ENCODE measurements at regions not wholly inside any gene's neighbourhood (a gene's known extent, or its start where the extent isn't known, plus 50 kb on each side); places are given as distances from the start of the nearest gene placed in this dataset.

GRCh38 chr5:175162036-175162435, 281.9 kb downstream of the DRD1 start:
- ChIA-PET CTCF (no interaction called here), POLR2A (no interaction called here)
- Histone ChIP-seq H3K27me3 (replicated peaks in 2 of 5; ENCODE audit: control insufficient read depth in 4 of 5, insufficient read depth in 5 of 5, low read length in 4 of 5) (peaks cover 0 to 2% (median 0%) of the 10 kb centered on the region in 5 experiments), H3K27ac (ENCODE audit: insufficient read depth in 1 of 2, low read depth in 1 of 2, low read length in 2 of 2, poor library complexity in 1 of 2, severe bottlenecking in 2 of 2) (no peak overlapping the region), H3K4me1 (ENCODE audit: control extremely low read depth in 1 of 4, control insufficient read depth in 4 of 4, insufficient read depth in 4 of 4, low read length in 3 of 4) (no peaks in the 10 kb centered on the region), H3K9me3 (ENCODE audit: control extremely low read depth in 1 of 5, control insufficient read depth in 4 of 5, insufficient read depth in 2 of 5, low read depth in 1 of 5, low read length in 4 of 5) (no peaks in the 10 kb centered on the region), H3K4me3 (ENCODE audit: control insufficient read depth in 1 of 7, extremely low read depth in 1 of 7, insufficient read depth in 4 of 7, low read depth in 2 of 7, low read length in 6 of 7) (no peak overlapping the region), H3K36me3 (ENCODE audit: control insufficient read depth in 4 of 4, insufficient read depth in 4 of 4, low read length in 3 of 4) (no peaks in the 10 kb centered on the region)
- 99% methylated on average over 5 of the region's 6 CpGs for WGBS (ENCODE audit: insufficient coverage)
- no peak for DNase-seq

- H3K27me3 ChIP-seq (replicated peaks in 2 of 5; ENCODE audit: control insufficient read depth in 4 of 5, insufficient read depth in 5 of 5, low read length in 4 of 5), result peaks cover 0 to 2% (median 0%) of the 10 kb centered on the region in 5 experiments
- 75% methylated on average over 1 of the region's 3 CpGs for WGBS (ENCODE audit: insufficient coverage)
- CTCF ChIA-PET, result no interaction called here
- H3K4me3 ChIP-seq (ENCODE audit: control insufficient read depth in 1 of 7, extremely low read depth in 1 of 7, insufficient read depth in 4 of 7, low read depth in 2 of 7, low read length in 6 of 7), result no peak overlapping the region
- no peaks in the 10 kb centered on the region for H3K9me3 ChIP-seq (ENCODE audit: control extremely low read depth in 1 of 5, control insufficient read depth in 4 of 5, insufficient read depth in 2 of 5, low read depth in 1 of 5, low read length in 4 of 5)
- H3K36me3 ChIP-seq (ENCODE audit: control insufficient read depth in 4 of 4, insufficient read depth in 4 of 4, low read length in 3 of 4), result no peaks in the 10 kb centered on the region
- DNase-seq, result no peak
- H3K4me1 ChIP-seq (ENCODE audit: control extremely low read depth in 1 of 4, control insufficient read depth in 4 of 4, insufficient read depth in 4 of 4, low read length in 3 of 4), result no peaks in the 10 kb centered on the region
- H3K27ac ChIP-seq (ENCODE audit: insufficient read depth in 1 of 2, low read depth in 1 of 2, low read length in 2 of 2, poor library complexity in 1 of 2, severe bottlenecking in 2 of 2), result no peak overlapping the region
- POLR2A ChIA-PET, result no interaction called here
Measured at GRCh38 chr5:175159956-175160355, 284.0 kb downstream of the DRD1 start.

GRCh38 chr5:175148636-175149172, 295.3 kb downstream of the DRD1 start:
- ChIA-PET POLR2A (interaction anchor here (0.5 kb wide), 1 partner anchor 202 kb away, joined by 5 read pairs; no protein-coding TSS in a partner anchor), CTCF (no interaction called here)
- no peak overlapping the region for H3K27ac ChIP-seq (ENCODE audit: insufficient read depth in 1 of 2, low read depth in 1 of 2, low read length in 2 of 2, poor library complexity in 1 of 2, severe bottlenecking in 2 of 2)
- WGBS (ENCODE audit: insufficient coverage), result no CpG with 5 or more reads among the region's 8 CpGs
- no peaks in the 10 kb centered on the region for H3K36me3 ChIP-seq (ENCODE audit: control insufficient read depth in 4 of 4, insufficient read depth in 4 of 4, low read length in 3 of 4)
- no peaks in the 10 kb centered on the region for H3K4me1 ChIP-seq (ENCODE audit: control extremely low read depth in 1 of 4, control insufficient read depth in 4 of 4, insufficient read depth in 4 of 4, low read length in 3 of 4)
- no peak overlapping the region for H3K4me3 ChIP-seq (ENCODE audit: control insufficient read depth in 1 of 7, extremely low read depth in 1 of 7, insufficient read depth in 4 of 7, low read depth in 2 of 7, low read length in 6 of 7)
- H3K9me3 ChIP-seq (ENCODE audit: control extremely low read depth in 1 of 5, control insufficient read depth in 4 of 5, insufficient read depth in 2 of 5, low read depth in 1 of 5, low read length in 4 of 5), result peaks cover 0 to 18% (median 7%) of the 10 kb centered on the region in 5 experiments
- DNase-seq, result no peak
- no peaks in the 10 kb centered on the region for H3K27me3 ChIP-seq (replicated peaks in 2 of 5; ENCODE audit: control insufficient read depth in 4 of 5, insufficient read depth in 5 of 5, low read length in 4 of 5)

GRCh38 chr5:175146733-175147132, 297.2 kb downstream of the DRD1 start:
- CTCF ChIA-PET, result no interaction called here
- POLR2A ChIA-PET, result no interaction called here

GRCh38 chr5:175141421-175141820, 302.6 kb downstream of the DRD1 start:
- DNase-seq, result no peak
- H3K27me3 ChIP-seq (replicated peaks in 2 of 5; ENCODE audit: control insufficient read depth in 4 of 5, insufficient read depth in 5 of 5, low read length in 4 of 5), result no peaks in the 10 kb centered on the region
- WGBS (ENCODE audit: insufficient coverage), result no CpG with 5 or more reads among the region's 1 CpG
- no peaks in the 10 kb centered on the region for H3K36me3 ChIP-seq (ENCODE audit: control insufficient read depth in 4 of 4, insufficient read depth in 4 of 4, low read length in 3 of 4)
- no peaks in the 10 kb centered on the region for H3K4me1 ChIP-seq (ENCODE audit: control extremely low read depth in 1 of 4, control insufficient read depth in 4 of 4, insufficient read depth in 4 of 4, low read length in 3 of 4)
- ChIA-PET POLR2A (no interaction called here), CTCF (no interaction called here)
- no peak overlapping the region for H3K4me3 ChIP-seq (ENCODE audit: control insufficient read depth in 1 of 7, extremely low read depth in 1 of 7, insufficient read depth in 4 of 7, low read depth in 2 of 7, low read length in 6 of 7)
- peaks cover 0 to 9% (median 3%) of the 10 kb centered on the region in 5 experiments for H3K9me3 ChIP-seq (ENCODE audit: control extremely low read depth in 1 of 5, control insufficient read depth in 4 of 5, insufficient read depth in 2 of 5, low read depth in 1 of 5, low read length in 4 of 5)
- H3K27ac ChIP-seq (ENCODE audit: insufficient read depth in 1 of 2, low read depth in 1 of 2, low read length in 2 of 2, poor library complexity in 1 of 2, severe bottlenecking in 2 of 2), result no peak overlapping the region

More at GRCh38 chr5:175146733-175147132, 297.2 kb downstream of the DRD1 start:
- no peak for DNase-seq
- Histone ChIP-seq H3K36me3 (ENCODE audit: control insufficient read depth in 4 of 4, insufficient read depth in 4 of 4, low read length in 3 of 4) (no peaks in the 10 kb centered on the region), H3K27ac (ENCODE audit: insufficient read depth in 1 of 2, low read depth in 1 of 2, low read length in 2 of 2, poor library complexity in 1 of 2, severe bottlenecking in 2 of 2) (no peak overlapping the region), H3K27me3 (replicated peaks in 2 of 5; ENCODE audit: control insufficient read depth in 4 of 5, insufficient read depth in 5 of 5, low read length in 4 of 5) (no peaks in the 10 kb centered on the region), H3K4me1 (ENCODE audit: control extremely low read depth in 1 of 4, control insufficient read depth in 4 of 4, insufficient read depth in 4 of 4, low read length in 3 of 4) (no peaks in the 10 kb centered on the region), H3K9me3 (ENCODE audit: control extremely low read depth in 1 of 5, control insufficient read depth in 4 of 5, insufficient read depth in 2 of 5, low read depth in 1 of 5, low read length in 4 of 5) (peaks cover 0 to 13% (median 5%) of the 10 kb centered on the region in 5 experiments), H3K4me3 (ENCODE audit: control insufficient read depth in 1 of 7, extremely low read depth in 1 of 7, insufficient read depth in 4 of 7, low read depth in 2 of 7, low read length in 6 of 7) (no peak overlapping the region)
- WGBS (ENCODE audit: insufficient coverage), result 93% methylated on average over 4 of the region's 5 CpGs

- ChIA-PET POLR2A (no interaction called here), CTCF (no interaction called here)
- Histone ChIP-seq H3K27ac (ENCODE audit: insufficient read depth in 1 of 2, low read depth in 1 of 2, low read length in 2 of 2, poor library complexity in 1 of 2, severe bottlenecking in 2 of 2) (no peak overlapping the region), H3K27me3 (replicated peaks in 2 of 5; ENCODE audit: control insufficient read depth in 4 of 5, insufficient read depth in 5 of 5, low read length in 4 of 5) (no peaks in the 10 kb centered on the region), H3K9me3 (ENCODE audit: control extremely low read depth in 1 of 5, control insufficient read depth in 4 of 5, insufficient read depth in 2 of 5, low read depth in 1 of 5, low read length in 4 of 5) (peaks cover 0 to 6% (median 1%) of the 10 kb centered on the region in 5 experiments), H3K4me3 (ENCODE audit: control insufficient read depth in 1 of 7, extremely low read depth in 1 of 7, insufficient read depth in 4 of 7, low read depth in 2 of 7, low read length in 6 of 7) (no peak overlapping the region), H3K4me1 (ENCODE audit: control extremely low read depth in 1 of 4, control insufficient read depth in 4 of 4, insufficient read depth in 4 of 4, low read length in 3 of 4) (no peaks in the 10 kb centered on the region), H3K36me3 (ENCODE audit: control insufficient read depth in 4 of 4, insufficient read depth in 4 of 4, low read length in 3 of 4) (no peaks in the 10 kb centered on the region)
- DNase-seq, result no peak
- 95% methylated on average over 5 of the region's 5 CpGs for WGBS (ENCODE audit: insufficient coverage)
Measured at GRCh38 chr5:175133185-175133584, 310.8 kb downstream of the DRD1 start.

GRCh38 chr5:175131432-175131831, 312.6 kb downstream of the DRD1 start:
- no peak for DNase-seq
- CTCF ChIA-PET, result no interaction called here
- WGBS (ENCODE audit: insufficient coverage), result 91% methylated on average over 7 of the region's 8 CpGs

More at GRCh38 chr5:175131432-175131831, 312.6 kb downstream of the DRD1 start:
- H3K27me3 ChIP-seq (replicated peaks in 2 of 5; ENCODE audit: control insufficient read depth in 4 of 5, insufficient read depth in 5 of 5, low read length in 4 of 5), result no peaks in the 10 kb centered on the region
- POLR2A ChIA-PET, result no interaction called here
- H3K4me1 ChIP-seq (ENCODE audit: control extremely low read depth in 1 of 4, control insufficient read depth in 4 of 4, insufficient read depth in 4 of 4, low read length in 3 of 4), result no peaks in the 10 kb centered on the region
- H3K9me3 ChIP-seq (ENCODE audit: control extremely low read depth in 1 of 5, control insufficient read depth in 4 of 5, insufficient read depth in 2 of 5, low read depth in 1 of 5, low read length in 4 of 5), result peaks cover 0 to 6% (median 1%) of the 10 kb centered on the region in 5 experiments
- H3K4me3 ChIP-seq (ENCODE audit: control insufficient read depth in 1 of 7, extremely low read depth in 1 of 7, insufficient read depth in 4 of 7, low read depth in 2 of 7, low read length in 6 of 7), result no peak overlapping the region
- H3K27ac ChIP-seq (ENCODE audit: insufficient read depth in 1 of 2, low read depth in 1 of 2, low read length in 2 of 2, poor library complexity in 1 of 2, severe bottlenecking in 2 of 2), result no peak overlapping the region
- H3K36me3 ChIP-seq (ENCODE audit: control insufficient read depth in 4 of 4, insufficient read depth in 4 of 4, low read length in 3 of 4), result no peaks in the 10 kb centered on the region
